ENCODE measurements at regions not wholly inside any gene's neighbourhood (a gene's known extent, or its start where the extent isn't known, plus 50 kb on each side); places are given as distances from the start of the nearest gene placed in this dataset.

DNA sequence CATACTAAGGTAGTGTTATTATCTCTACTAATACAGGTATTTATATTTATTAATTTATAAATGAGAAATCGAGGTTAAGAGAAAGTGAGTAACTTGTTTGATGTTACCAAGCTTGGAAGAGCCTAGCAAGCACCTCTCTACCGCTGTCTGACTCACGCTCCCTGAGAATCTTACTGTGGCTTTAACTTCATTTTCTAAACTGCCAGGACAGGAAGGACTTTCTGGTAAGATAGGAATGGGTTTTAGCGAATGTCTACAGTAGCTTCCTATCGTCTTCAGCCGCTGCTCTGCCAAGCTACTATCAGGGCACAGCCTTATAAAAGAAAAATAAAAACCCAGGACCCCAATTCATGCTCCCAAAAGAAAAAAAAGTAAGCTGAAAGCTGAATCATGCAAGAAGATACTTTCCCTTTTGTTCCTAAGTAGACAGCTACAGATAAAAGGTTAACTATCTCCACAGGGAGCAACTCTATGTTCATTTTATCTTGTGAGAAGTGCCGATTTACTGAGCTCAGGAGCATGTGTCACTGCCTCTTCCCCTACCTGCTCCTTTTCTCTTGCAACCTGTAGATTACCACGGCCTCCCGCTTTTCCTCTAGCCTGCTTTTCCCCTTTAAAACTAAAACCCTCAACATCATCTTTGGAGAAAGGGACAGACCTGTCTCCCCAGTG, 60.2 kb downstream of the THNSL1 start:
- in situ Hi-C loops (cut with MboI; ENCODE audit: low pct_unique_long_range_greater_than_20kb, low sequenced_read_pairs, unreplicated experiment): loop anchor here (10.0 kb wide), 1 partner anchor 432 kb away; no protein-coding TSS in a partner anchor
- TF ChIP-seq, protein P1, sequence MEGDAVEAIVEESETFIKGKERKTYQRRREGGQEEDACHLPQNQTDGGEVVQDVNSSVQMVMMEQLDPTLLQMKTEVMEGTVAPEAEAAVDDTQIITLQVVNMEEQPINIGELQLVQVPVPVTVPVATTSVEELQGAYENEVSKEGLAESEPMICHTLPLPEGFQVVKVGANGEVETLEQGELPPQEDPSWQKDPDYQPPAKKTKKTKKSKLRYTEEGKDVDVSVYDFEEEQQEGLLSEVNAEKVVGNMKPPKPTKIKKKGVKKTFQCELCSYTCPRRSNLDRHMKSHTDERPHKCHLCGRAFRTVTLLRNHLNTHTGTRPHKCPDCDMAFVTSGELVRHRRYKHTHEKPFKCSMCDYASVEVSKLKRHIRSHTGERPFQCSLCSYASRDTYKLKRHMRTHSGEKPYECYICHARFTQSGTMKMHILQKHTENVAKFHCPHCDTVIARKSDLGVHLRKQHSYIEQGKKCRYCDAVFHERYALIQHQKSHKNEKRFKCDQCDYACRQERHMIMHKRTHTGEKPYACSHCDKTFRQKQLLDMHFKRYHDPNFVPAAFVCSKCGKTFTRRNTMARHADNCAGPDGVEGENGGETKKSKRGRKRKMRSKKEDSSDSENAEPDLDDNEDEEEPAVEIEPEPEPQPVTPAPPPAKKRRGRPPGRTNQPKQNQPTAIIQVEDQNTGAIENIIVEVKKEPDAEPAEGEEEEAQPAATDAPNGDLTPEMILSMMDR (IDR thresholded peaks at IDR 0.05; ENCODE audit: extremely low read depth, insufficient read depth, missing control alignments): no peak
- DNase-seq (ENCODE audit: low spot score): no peak

DNA sequence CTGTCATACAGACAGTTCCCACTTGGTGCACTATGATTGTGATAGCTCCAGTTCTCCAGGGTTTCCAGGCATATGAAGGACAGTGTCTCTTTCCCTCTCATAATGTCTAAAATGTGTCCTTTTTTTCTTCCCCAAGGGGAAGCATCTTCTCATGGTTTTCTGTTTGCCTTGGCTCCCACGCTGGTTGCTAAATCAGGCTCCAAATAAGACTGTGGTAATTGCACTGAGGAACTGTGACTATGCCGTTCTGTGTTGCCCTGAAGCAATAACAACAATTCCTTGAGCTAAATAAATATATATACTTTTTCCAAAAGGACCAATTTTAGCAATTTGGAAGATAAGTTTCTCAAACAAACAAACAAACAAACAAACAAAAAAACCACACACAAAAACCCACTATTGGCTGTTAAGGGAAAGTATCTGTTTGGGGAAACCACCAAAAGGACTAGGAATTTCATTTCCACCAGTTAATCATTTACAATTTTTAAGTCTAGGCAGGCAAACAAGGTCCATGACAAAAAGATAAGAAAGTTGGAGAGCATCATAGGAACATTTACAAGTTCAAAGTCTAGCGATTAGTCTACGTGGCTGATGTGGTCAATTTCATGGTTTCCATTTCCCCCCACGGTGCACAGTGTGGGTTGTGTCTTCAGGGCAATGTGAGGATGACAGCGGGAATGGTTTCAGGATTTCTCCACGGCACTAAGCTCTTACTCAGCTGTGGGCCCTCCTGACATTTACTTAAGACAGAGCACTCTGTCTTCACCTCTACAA, 62.4 kb downstream of the THNSL1 start:
- TF ChIP-seq, protein P1 (IDR thresholded peaks at IDR 0.05; ENCODE audit: extremely low read depth, insufficient read depth, missing control alignments): no peak
- in situ Hi-C loops (cut with MboI; ENCODE audit: low pct_unique_long_range_greater_than_20kb, low sequenced_read_pairs, unreplicated experiment): loop anchor here (10.0 kb wide), 1 partner anchor 434 kb away; no protein-coding TSS in a partner anchor
- DNase-seq (ENCODE audit: low spot score): no peak

DNA sequence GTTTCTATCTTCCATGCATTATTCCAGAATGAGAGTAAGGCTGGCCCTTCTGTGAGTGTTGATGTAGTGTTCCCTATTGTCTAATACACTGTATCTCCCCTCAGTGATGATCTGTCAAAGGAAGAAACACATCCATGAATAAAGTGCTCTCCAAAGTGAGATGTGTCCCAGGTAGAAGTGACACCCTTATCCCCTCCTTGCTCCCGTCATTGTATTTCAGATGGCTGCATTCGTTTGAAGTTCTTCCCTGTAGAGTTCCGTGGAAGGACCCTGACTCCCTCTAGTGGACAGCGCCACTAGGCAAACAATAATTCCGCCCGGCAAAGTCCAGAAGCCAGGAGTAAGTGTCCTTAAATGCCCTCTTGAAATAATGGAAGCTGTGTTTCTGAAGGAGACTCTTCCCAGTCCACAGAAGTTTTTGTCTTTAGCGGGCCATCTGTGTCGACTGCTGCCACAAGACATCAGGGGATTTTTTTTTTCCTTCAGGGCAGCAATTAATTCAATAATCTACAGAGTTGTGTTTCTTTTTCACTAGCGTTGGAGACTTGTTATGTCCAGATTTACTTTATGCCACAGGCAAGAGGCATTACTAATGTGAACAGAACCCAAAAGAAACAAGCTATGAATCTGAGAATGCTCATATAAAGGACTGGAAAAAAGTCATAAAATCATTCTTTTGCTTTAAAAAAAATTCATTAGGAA, 64.6 kb downstream of the THNSL1 start:
- TF ChIP-seq, protein P1 (IDR thresholded peaks at IDR 0.05; ENCODE audit: extremely low read depth, insufficient read depth, missing control alignments): peak; percentile 84
- in situ Hi-C loops (cut with MboI; ENCODE audit: low pct_unique_long_range_greater_than_20kb, low sequenced_read_pairs, unreplicated experiment): no loop called here

DNA sequence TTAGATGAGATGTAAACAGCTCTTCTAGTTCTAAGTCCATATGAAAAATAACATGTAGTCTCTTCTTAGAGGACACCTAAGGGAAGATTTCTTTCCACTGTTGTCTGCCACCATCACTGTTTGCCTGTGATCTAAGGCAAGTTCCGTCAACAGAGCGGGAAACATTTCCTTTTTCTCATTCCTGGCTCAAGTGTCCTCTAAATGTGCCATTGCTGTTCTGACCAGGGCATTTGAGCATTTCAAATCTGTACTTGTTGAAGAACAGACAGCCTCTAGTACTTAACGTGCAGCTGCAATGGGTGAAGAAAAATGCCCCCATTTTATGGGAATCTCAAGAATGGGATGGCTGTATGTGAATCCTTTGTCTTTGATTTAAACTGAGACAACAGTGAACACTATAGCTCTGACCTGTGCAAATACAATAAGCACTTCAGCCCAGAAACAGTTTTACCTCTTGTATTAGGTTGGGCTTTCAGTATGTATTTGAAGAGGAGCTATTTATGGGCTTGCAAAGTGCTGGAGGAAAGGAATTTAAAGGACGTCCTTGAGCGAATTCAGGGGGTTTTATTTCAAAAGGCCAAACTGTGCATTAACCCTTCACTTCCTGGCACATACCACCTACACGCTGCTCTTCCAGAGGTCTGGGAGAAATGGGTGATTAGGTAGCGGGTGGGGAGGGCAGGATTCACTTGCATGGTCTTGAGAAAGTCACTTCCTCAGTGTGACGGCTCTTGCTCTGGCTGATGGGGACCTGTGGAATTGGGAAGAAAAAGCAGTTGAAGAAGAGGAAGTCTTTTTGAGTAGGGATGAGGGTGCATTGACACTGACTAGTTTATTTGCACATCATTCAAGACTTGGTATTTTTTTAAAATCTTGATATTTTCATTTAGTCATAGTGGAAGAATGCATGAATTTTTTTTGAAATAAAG, 66.1 kb downstream of the THNSL1 start:
- in situ Hi-C loops (cut with MboI; ENCODE audit: low pct_unique_long_range_greater_than_20kb, low sequenced_read_pairs, unreplicated experiment): no loop called here
- TF ChIP-seq, protein P1 (IDR thresholded peaks at IDR 0.05; ENCODE audit: extremely low read depth, insufficient read depth, missing control alignments): no peak
- DNase-seq (ENCODE audit: low spot score): no peak

More for the DNA sequence above, 64.6 kb downstream of the THNSL1 start:
- DNase-seq (ENCODE audit: low spot score): peak; percentile 60

DNA sequence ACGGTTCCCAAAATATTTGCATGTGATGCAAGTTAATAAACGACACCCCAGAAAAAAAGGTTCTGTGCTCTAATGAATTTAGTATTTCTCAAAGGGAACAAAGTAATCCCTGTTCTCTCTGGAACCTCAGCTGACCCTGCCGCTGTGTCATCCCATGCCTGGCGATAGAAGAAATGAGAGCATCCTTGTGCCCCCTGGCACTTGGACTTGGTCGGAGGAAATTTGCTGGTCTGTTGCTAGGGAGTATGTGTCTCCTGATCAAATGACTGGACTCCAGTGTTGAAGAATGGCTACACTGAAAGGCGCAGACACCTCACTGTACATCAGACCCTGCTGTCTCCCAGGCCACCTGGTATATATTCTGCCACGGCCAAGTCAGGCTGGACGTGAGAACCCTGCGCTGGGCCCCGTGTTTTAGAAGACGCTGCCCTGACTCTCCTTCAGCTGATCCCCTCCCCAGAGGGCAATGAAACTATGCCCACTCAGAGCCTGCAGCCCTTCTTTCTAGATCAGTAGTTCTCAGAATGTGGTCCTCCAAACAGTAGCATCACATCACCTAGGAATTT, 67.2 kb downstream of the THNSL1 start:
- TF ChIP-seq, protein P1 (IDR thresholded peaks at IDR 0.05; ENCODE audit: extremely low read depth, insufficient read depth, missing control alignments): no peak
- in situ Hi-C loops (cut with MboI; ENCODE audit: low pct_unique_long_range_greater_than_20kb, low sequenced_read_pairs, unreplicated experiment): no loop called here
- no peak for DNase-seq (ENCODE audit: low spot score)

Data from GM13977 (cell line).